Neural progenitor cell (in vitro differentiated cells): ENCODE measurements at regions not wholly inside any gene's neighbourhood (a gene's known extent, or its start where the extent isn't known, plus 50 kb on each side); places are given as distances from the start of the nearest gene placed in this dataset.

Experiments used
- DNase-seq: peaks from one replicate; pipeline ENCODE4 v3.0.0-alpha.2; 2016; ENCODE audit warnings: low spot score
- H2AFZ ChIP-seq: fragments of 200-600 bp; sonication (generic); replicated peaks from 2 replicates; pipeline ENCODE4 v1.6.1; 2016; ENCODE audit warnings: antibody characterized with exemption
- H3F3A ChIP-seq: fragments of 200-600 bp; sonication (generic); 2 replicates; pipeline ENCODE4 v1.6.1; 2016; ENCODE audit warnings: antibody characterized with exemption, low read depth
- H3K27ac ChIP-seq: fragments of 200-600 bp; sonication (generic); 2 replicates; pipeline ENCODE4 v1.5.1; 2016; ENCODE audit warnings: mild to moderate bottlenecking
- H3K27me3 ChIP-seq: fragments of 200-600 bp; sonication (generic); 2 replicates; pipeline ENCODE4 v1.6.1; 2016; ENCODE audit warnings: mild to moderate bottlenecking, moderate library complexity
- H3K36me3 ChIP-seq: fragments of 200-600 bp; sonication (generic); 2 replicates; pipeline ENCODE4 v1.5.1; 2016
- H3K4me1 ChIP-seq: fragments of 200-600 bp; sonication (generic); 2 replicates; pipeline ENCODE4 v1.6.1; 2016; ENCODE audit warnings: mixed run types
- H3K4me2 ChIP-seq: fragments of 200-600 bp; sonication (generic); 2 replicates; pipeline ENCODE4 v1.6.1; 2016
- H3K4me3 ChIP-seq: fragments of 200-600 bp; sonication (generic); 2 replicates; pipeline ENCODE4 v1.5.1; 2016
- H3K79me2 ChIP-seq: fragments of 200-600 bp; sonication (generic); 2 replicates; pipeline ENCODE4 v1.6.1; 2016; ENCODE audit warnings: low read depth
- H3K9ac ChIP-seq: fragments of 200-600 bp; sonication (generic); 2 replicates; pipeline ENCODE4 v1.6.1; 2016
- H3K9me3 ChIP-seq: fragments of 200-600 bp; sonication (generic); 2 replicates; pipeline ENCODE4 v1.5.1; 2016; ENCODE audit warnings: low read depth
- H4K20me1 ChIP-seq: fragments of 200-600 bp; sonication (generic); 2 replicates; pipeline ENCODE4 v1.6.1; 2016; ENCODE audit warnings: low read depth
- H3K27ac Mint-ChIP-seq: 3 replicates; pipeline ENCODE4 v1.8.0; 2021; ENCODE audit warnings: mixed read lengths
- H3K27me3 Mint-ChIP-seq: 2 replicates; pipeline ENCODE4 v1.8.0; 2022; ENCODE audit warnings: low read depth, mild to moderate bottlenecking, inconsistent platforms, moderate library complexity, mixed read lengths; ENCODE audit not compliant: insufficient read depth
- H3K36me3 Mint-ChIP-seq: 3 replicates; pipeline ENCODE4 v1.8.0; 2021; ENCODE audit warnings: mixed read lengths
- H3K4me1 Mint-ChIP-seq: 3 replicates; pipeline ENCODE4 v1.8.0; 2021; ENCODE audit warnings: mixed read lengths
- H3K4me3 Mint-ChIP-seq: 3 replicates; pipeline ENCODE4 v1.8.0; 2021; ENCODE audit warnings: mild to moderate bottlenecking, moderate library complexity, mixed read lengths
- H3K9me3 Mint-ChIP-seq: 3 replicates; pipeline ENCODE4 v1.8.0; 2020; ENCODE audit warnings: mixed read lengths
- CTCF ChIP-seq: fragments of 200-600 bp; sonication (generic); IDR thresholded peaks from 2 replicates; pipeline ENCODE4 v1.5.1; 2017; ENCODE audit warnings: antibody characterized with exemption, mild to moderate bottlenecking
- EZH2 ChIP-seq: fragments of 200-600 bp; sonication (generic); IDR thresholded peaks from 2 replicates; pipeline ENCODE4 v1.6.1; 2017; ENCODE audit warnings: antibody characterized with exemption, mild to moderate bottlenecking, moderate library complexity
- EZH2phosphoT487 ChIP-seq: fragments of 200-600 bp; sonication (generic); IDR thresholded peaks from 2 replicates; pipeline ENCODE4 v1.6.1; 2017; ENCODE audit warnings: antibody characterized with exemption

GRCh38 chr16:81172769-81173658 lies 65.5 kb upstream of the BCO1 start:
- DNase-seq: no peak
- Mint-ChIP-seq H3K27me3 (peaks cover 5% of the 10 kb centered on the region), H3K4me3 (no peak overlapping the region), H3K9me3 (no peaks in the 10 kb centered on the region), H3K4me1 (peaks cover 2% of the 10 kb centered on the region), H3K27ac (peak overlapping the region; percentile 10), H3K36me3 (no peaks in the 10 kb centered on the region)
- Histone ChIP-seq H3K4me1 (no peaks in the 10 kb centered on the region), H2AFZ (no peak overlapping the region), H4K20me1 (no peaks in the 10 kb centered on the region), H3K9me3 (no peaks in the 10 kb centered on the region), H3K9ac (no peak overlapping the region), H3K27ac (no peak overlapping the region), H3K36me3 (no peaks in the 10 kb centered on the region), H3K4me2 (no peak overlapping the region), H3K4me3 (no peak overlapping the region), H3K27me3 (no peaks in the 10 kb centered on the region), H3K79me2 (no peaks in the 10 kb centered on the region), H3F3A (no peaks in the 10 kb centered on the region)
- no peak for TF ChIP-seq EZH2
- no peak for TF ChIP-seq CTCF

DNA sequence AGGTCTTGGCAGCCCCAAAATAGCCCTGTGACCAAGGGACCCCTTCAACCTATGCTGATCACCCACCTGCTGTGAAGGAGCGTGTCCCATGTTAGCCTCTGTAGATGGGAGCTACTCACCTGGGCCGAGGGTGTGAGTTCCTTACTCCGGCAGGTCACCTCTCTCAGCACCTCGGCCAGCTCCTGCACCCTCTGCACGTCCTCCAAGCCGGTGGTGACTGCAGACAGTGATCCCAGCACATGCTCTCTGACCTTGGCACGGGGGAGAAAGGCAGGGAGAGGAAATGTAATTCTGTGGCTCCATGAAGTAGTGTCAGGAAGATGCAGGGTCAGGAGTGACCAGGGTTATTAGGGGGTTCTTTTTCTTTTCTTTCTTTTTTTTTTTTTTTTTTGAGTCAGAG lies 67.7 kb upstream of the BCO1 start:
- Histone ChIP-seq H3K36me3 (no peaks in the 10 kb centered on the region), H3K4me2 (no peak overlapping the region), H3K79me2 (no peaks in the 10 kb centered on the region), H3K27me3 (no peaks in the 10 kb centered on the region), H3K4me3 (no peak overlapping the region), H4K20me1 (no peaks in the 10 kb centered on the region), H3K27ac (no peak overlapping the region), H2AFZ (no peak overlapping the region), H3K9me3 (no peaks in the 10 kb centered on the region), H3K4me1 (no peaks in the 10 kb centered on the region), H3F3A (no peaks in the 10 kb centered on the region), H3K9ac (no peak overlapping the region)
- no peaks in the 10 kb centered on the region for H3K9me3 Mint-ChIP-seq
- no peaks in the 10 kb centered on the region for H3K36me3 Mint-ChIP-seq
- TF ChIP-seq EZH2: no peak
- DNase-seq: peak; percentile 41
- peaks cover 7% of the 10 kb centered on the region for H3K27me3 Mint-ChIP-seq
- no peak overlapping the region for H3K4me3 Mint-ChIP-seq
- no peak overlapping the region for H3K27ac Mint-ChIP-seq
- H3K4me1 Mint-ChIP-seq: no peaks in the 10 kb centered on the region

DNA sequence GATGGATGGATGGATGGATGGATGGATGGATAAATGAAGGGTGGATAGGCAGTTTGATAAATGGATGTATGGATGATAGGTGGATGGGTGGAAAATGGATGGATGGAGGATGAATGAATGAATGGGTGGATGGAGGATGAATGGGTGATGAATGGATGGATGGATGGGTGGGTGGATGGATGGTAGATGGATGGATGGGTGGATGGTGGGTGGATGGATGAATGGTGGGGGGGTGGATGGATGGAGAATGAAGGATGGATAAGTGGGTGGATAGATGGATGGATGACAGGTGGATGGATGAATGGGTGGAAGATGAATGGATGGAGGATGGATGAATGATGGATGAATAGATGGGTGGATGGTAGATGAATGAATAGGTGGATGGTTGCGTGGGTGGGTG lies 70.1 kb upstream of the BCO1 start:
- Histone ChIP-seq H3K27ac (no peak overlapping the region), H3K4me2 (no peak overlapping the region), H4K20me1 (no peaks in the 10 kb centered on the region), H3K27me3 (no peaks in the 10 kb centered on the region), H3K4me3 (no peak overlapping the region), H3F3A (no peaks in the 10 kb centered on the region), H3K9ac (no peak overlapping the region), H3K36me3 (no peaks in the 10 kb centered on the region), H3K4me1 (no peaks in the 10 kb centered on the region), H3K9me3 (no peaks in the 10 kb centered on the region), H3K79me2 (no peaks in the 10 kb centered on the region), H2AFZ (no peak overlapping the region)
- Mint-ChIP-seq H3K4me1 (no peaks in the 10 kb centered on the region), H3K9me3 (no peaks in the 10 kb centered on the region), H3K27me3 (peaks cover 7% of the 10 kb centered on the region), H3K4me3 (no peak overlapping the region), H3K36me3 (no peaks in the 10 kb centered on the region), H3K27ac (no peak overlapping the region)
- TF ChIP-seq CTCF (no peak), EZH2 (no peak), EZH2phosphoT487 (no peak)
- no peak for DNase-seq

GRCh38 chr16:81167851-81168250 lies 70.6 kb upstream of the BCO1 start:
- Mint-ChIP-seq H3K4me1 (no peaks in the 10 kb centered on the region), H3K9me3 (no peaks in the 10 kb centered on the region), H3K27ac (no peak overlapping the region), H3K27me3 (peaks cover 5% of the 10 kb centered on the region), H3K36me3 (no peaks in the 10 kb centered on the region), H3K4me3 (no peak overlapping the region)
- Histone ChIP-seq H3K27me3 (no peaks in the 10 kb centered on the region), H3K4me3 (no peak overlapping the region), H3K9me3 (no peaks in the 10 kb centered on the region), H3K27ac (no peak overlapping the region), H2AFZ (no peak overlapping the region), H3F3A (no peaks in the 10 kb centered on the region), H3K9ac (no peak overlapping the region), H3K36me3 (no peaks in the 10 kb centered on the region), H3K4me2 (no peak overlapping the region), H3K4me1 (no peaks in the 10 kb centered on the region), H3K79me2 (no peaks in the 10 kb centered on the region), H4K20me1 (no peaks in the 10 kb centered on the region)
- DNase-seq: no peak
- no peak for TF ChIP-seq CTCF
- TF ChIP-seq EZH2phosphoT487: no peak
- no peak for TF ChIP-seq EZH2
